ENCODE measurements at regions not wholly inside any gene's neighbourhood (a gene's known extent, or its start where the extent isn't known, plus 50 kb on each side); places are given as distances from the start of the nearest gene placed in this dataset.

- no peak overlapping the region for H3K4me3 ChIP-seq (replicated peaks; ENCODE audit: low read depth, low read length)
- TF ChIP-seq CTCF (IDR thresholded peaks at IDR 0.05; ENCODE audit: low read length, missing control alignments): no peak
- no peak for DNase-seq (ENCODE audit: low read depth)
Observed at GRCh38 chr2:129467941-129468340, 511.5 kb upstream of the RAB6C start.

- no peak for DNase-seq (ENCODE audit: low read depth)
- no peak overlapping the region for H3K4me3 ChIP-seq (replicated peaks; ENCODE audit: low read depth, low read length)
- no peak for TF ChIP-seq CTCF (IDR thresholded peaks at IDR 0.05; ENCODE audit: low read length, missing control alignments)
Observed at GRCh38 chr2:129468879-129469278, 510.6 kb upstream of the RAB6C start.

GRCh38 chr2:129469389-129469788 lies 510.1 kb upstream of the RAB6C start:
- no peak for DNase-seq (ENCODE audit: low read depth)
- no peak overlapping the region for H3K4me3 ChIP-seq (replicated peaks; ENCODE audit: low read depth, low read length)
- TF ChIP-seq CTCF (IDR thresholded peaks at IDR 0.05; ENCODE audit: low read length, missing control alignments): no peak

- no peak for TF ChIP-seq CTCF (IDR thresholded peaks at IDR 0.05; ENCODE audit: low read length, missing control alignments)
- H3K4me3 ChIP-seq (replicated peaks; ENCODE audit: low read depth, low read length): no peak overlapping the region
- no peak for DNase-seq (ENCODE audit: low read depth)
Observed at GRCh38 chr2:129469871-129470270, 509.6 kb upstream of the RAB6C start.

- DNase-seq (ENCODE audit: low read depth): no peak
- no peak for TF ChIP-seq CTCF (IDR thresholded peaks at IDR 0.05; ENCODE audit: low read length, missing control alignments)
- H3K4me3 ChIP-seq (replicated peaks; ENCODE audit: low read depth, low read length): no peak overlapping the region
Observed at GRCh38 chr2:129478902-129479517, 500.5 kb upstream of the RAB6C start.

- no peak for DNase-seq (ENCODE audit: low read depth)
- no peak overlapping the region for H3K4me3 ChIP-seq (replicated peaks; ENCODE audit: low read depth, low read length)
- TF ChIP-seq CTCF (IDR thresholded peaks at IDR 0.05; ENCODE audit: low read length, missing control alignments): no peak
Observed at GRCh38 chr2:129479892-129480291, 499.6 kb upstream of the RAB6C start.

- no peak for DNase-seq (ENCODE audit: low read depth)
- TF ChIP-seq CTCF (IDR thresholded peaks at IDR 0.05; ENCODE audit: low read length, missing control alignments): no peak
- H3K4me3 ChIP-seq (replicated peaks; ENCODE audit: low read depth, low read length): no peak overlapping the region
Observed at GRCh38 chr2:129480790-129481189, 498.7 kb upstream of the RAB6C start.
